KMS-11 (cell line): ENCODE measurements at regions not wholly inside any gene's neighbourhood (a gene's known extent, or its start where the extent isn't known, plus 50 kb on each side); places are given as distances from the start of the nearest gene placed in this dataset.

ENCODE experiments used
- H2AFZ ChIP-seq: fragments of 200-600 bp; sonication (generic); 2 replicates; pipeline ENCODE4 v1.6.1; 2016; ENCODE audit warnings: antibody characterized with exemption, mixed run types, low read depth
- H3K27ac ChIP-seq: fragments of 200-600 bp; sonication (generic); 2 replicates; pipeline ENCODE4 v1.6.1; 2016; ENCODE audit warnings: mild to moderate bottlenecking, mixed run types
- H3K27me3 ChIP-seq: fragments of 200-600 bp; sonication (generic); 2 replicates; pipeline ENCODE4 v1.6.1; 2017; ENCODE audit warnings: mild to moderate bottlenecking, low read depth, mixed run types, moderate library complexity; ENCODE audit not compliant: insufficient read depth
- H3K36me3 ChIP-seq: fragments of 200-600 bp; sonication (generic); 2 replicates; pipeline ENCODE4 v1.6.1; 2017; ENCODE audit warnings: mild to moderate bottlenecking, mixed run types; ENCODE audit not compliant: insufficient read depth
- H3K4me1 ChIP-seq: fragments of 200-600 bp; sonication (generic); 2 replicates; pipeline ENCODE4 v1.6.1; 2016; ENCODE audit warnings: mild to moderate bottlenecking, low read depth, mixed run types; ENCODE audit not compliant: poor library complexity, severe bottlenecking
- H3K4me2 ChIP-seq: fragments of 200-600 bp; sonication (generic); 2 replicates; pipeline ENCODE4 v1.7.0; 2016; ENCODE audit warnings: mild to moderate bottlenecking, mixed run types
- H3K4me3 ChIP-seq: fragments of 200-600 bp; sonication (generic); IDR thresholded peaks from 2 replicates; pipeline ENCODE4 v1.6.1; 2017; ENCODE audit warnings: low read depth, low read length, mixed read lengths; ENCODE audit not compliant: insufficient read depth
- H3K79me2 ChIP-seq: fragments of 200-600 bp; sonication (generic); 2 replicates; pipeline ENCODE4 v1.6.1; 2016; ENCODE audit warnings: low read depth, mixed run types; ENCODE audit not compliant: insufficient read depth
- H3K9ac ChIP-seq: fragments of 200-600 bp; sonication (generic); 2 replicates; pipeline ENCODE4 v1.6.1; 2016; ENCODE audit warnings: mild to moderate bottlenecking, mixed run types
- H4K20me1 ChIP-seq: fragments of 200-600 bp; sonication (generic); 2 replicates; pipeline ENCODE4 v1.6.1; 2016; ENCODE audit warnings: mild to moderate bottlenecking, mixed run types; ENCODE audit not compliant: insufficient read depth
- CTCF ChIP-seq: fragments of 200-600 bp; sonication (generic); conservative IDR thresholded peaks from 2 replicates; pipeline ENCODE4 v1.6.1; 2017; ENCODE audit warnings: low read depth, mild to moderate bottlenecking, antibody characterized with exemption, low read length, moderate library complexity, mixed read lengths

GRCh38 chr2:207474863-207475485 lies 54.8 kb upstream of the CREB1 start:
- no peaks in the 10 kb centered on the region for H3K79me2 ChIP-seq
- H3K4me2 ChIP-seq = 0 out of 2 replicates have a peak overlapping the region, but pooled peaks have one; percentile 18
- H3K4me3 ChIP-seq = no peak overlapping the region
- TF ChIP-seq CTCF = peak; percentile 89
- no peaks in the 10 kb centered on the region for H3K4me1 ChIP-seq
- no peak overlapping the region for H3K27ac ChIP-seq
- H3K9ac ChIP-seq = no peak overlapping the region
- no peaks in the 10 kb centered on the region for H3K27me3 ChIP-seq
- peak overlapping the region; percentile 41; the same call in 1 of the 2 replicates for H2AFZ ChIP-seq
- no peaks in the 10 kb centered on the region for H4K20me1 ChIP-seq
- H3K36me3 ChIP-seq = no peaks in the 10 kb centered on the region

- Histone ChIP-seq H4K20me1 (no peaks in the 10 kb centered on the region), H3K4me1 (no peaks in the 10 kb centered on the region), H2AFZ (0 out of 2 replicates have a peak overlapping the region, but pooled peaks have one; percentile 41), H3K4me2 (no peak overlapping the region), H3K9ac (no peak overlapping the region), H3K79me2 (no peaks in the 10 kb centered on the region), H3K27me3 (no peaks in the 10 kb centered on the region), H3K36me3 (no peaks in the 10 kb centered on the region), H3K4me3 (no peak overlapping the region), H3K27ac (no peak overlapping the region)
- no peak for TF ChIP-seq CTCF
Measured at GRCh38 chr2:207475546-207475945, 54.2 kb upstream of the CREB1 start.

GRCh38 chr2:207477896-207478295 lies 51.9 kb upstream of the CREB1 start:
- Histone ChIP-seq H3K4me2 (no peak overlapping the region), H3K27me3 (no peaks in the 10 kb centered on the region), H2AFZ (no peak overlapping the region), H3K9ac (no peak overlapping the region), H3K79me2 (no peaks in the 10 kb centered on the region), H3K36me3 (no peaks in the 10 kb centered on the region), H3K4me1 (no peaks in the 10 kb centered on the region), H4K20me1 (no peaks in the 10 kb centered on the region), H3K4me3 (no peak overlapping the region), H3K27ac (no peak overlapping the region)
- TF ChIP-seq CTCF = no peak

- H3K4me1 ChIP-seq = no peaks in the 10 kb centered on the region
- no peaks in the 10 kb centered on the region for H3K79me2 ChIP-seq
- H3K36me3 ChIP-seq = no peaks in the 10 kb centered on the region
- H3K27me3 ChIP-seq = no peaks in the 10 kb centered on the region
- H4K20me1 ChIP-seq = no peaks in the 10 kb centered on the region
- no peak for TF ChIP-seq CTCF
- no peak overlapping the region for H3K4me2 ChIP-seq
- no peak overlapping the region for H3K9ac ChIP-seq
- no peak overlapping the region for H3K4me3 ChIP-seq
- no peak overlapping the region for H3K27ac ChIP-seq
- H2AFZ ChIP-seq = no peak overlapping the region
Measured at GRCh38 chr2:207478572-207478971, 51.2 kb upstream of the CREB1 start.
